ENCODE measurements at regions not wholly inside any gene's neighbourhood (a gene's known extent, or its start where the extent isn't known, plus 50 kb on each side); places are given as distances from the start of the nearest gene placed in this dataset.

- no peak for TF ChIP-seq CTCF (conservative IDR thresholded peaks at IDR 0.05)
- no peak overlapping the region for H3K27ac ChIP-seq
Measured at GRCh38 chr5:86814907-86815306, 197.2 kb downstream of the COX7C start.

- TF ChIP-seq CTCF (conservative IDR thresholded peaks at IDR 0.05) = no peak
Measured at GRCh38 chr5:86824637-86825036, 206.9 kb downstream of the COX7C start.

GRCh38 chr5:86831128-86831527 lies 213.4 kb downstream of the COX7C start:
- no peak for TF ChIP-seq CTCF (conservative IDR thresholded peaks at IDR 0.05)

More at GRCh38 chr5:86824637-86825036, 206.9 kb downstream of the COX7C start:
- H3K27ac ChIP-seq = no peak overlapping the region

GRCh38 chr5:86833868-86834267 lies 216.1 kb downstream of the COX7C start:
- no peak for TF ChIP-seq CTCF (conservative IDR thresholded peaks at IDR 0.05)
- no peak overlapping the region for H3K27ac ChIP-seq

More at GRCh38 chr5:86831128-86831527, 213.4 kb downstream of the COX7C start:
- H3K27ac ChIP-seq = no peak overlapping the region

GRCh38 chr5:86837610-86838009 lies 219.9 kb downstream of the COX7C start:
- H3K27ac ChIP-seq = no peak overlapping the region
- no peak for TF ChIP-seq CTCF (conservative IDR thresholded peaks at IDR 0.05)

- no peak overlapping the region for H3K27ac ChIP-seq
- no peak for TF ChIP-seq CTCF (conservative IDR thresholded peaks at IDR 0.05)
Measured at GRCh38 chr5:86838083-86838482, 220.3 kb downstream of the COX7C start.

- no peak overlapping the region for H3K27ac ChIP-seq
- TF ChIP-seq CTCF (conservative IDR thresholded peaks at IDR 0.05) = no peak
Measured at GRCh38 chr5:86841000-86841644, 223.4 kb downstream of the COX7C start.

Data from VCaP (cell line).